Right cardiac atrium (tissue), 5 donors: ENCODE measurements at regions not wholly inside any gene's neighbourhood (a gene's known extent, or its start where the extent isn't known, plus 50 kb on each side); places are given as distances from the start of the nearest gene placed in this dataset.

Experiments used
- ATAC-seq, 2 donors: fragments of 200-7000 bp; cut with Tn5 transposase; one replicate each; pipeline versions ENCODE4 v1.8.0 to v1.9.1; 2020; ENCODE audit warnings: moderate library complexity in 2 of 2, mild to moderate bottlenecking in 1 of 2
- DNase-seq, 3 donors: peaks; one replicate each; pipeline ENCODE4 v3.0.0-alpha.2; 2020
- H3K27ac ChIP-seq: one replicate; pipeline ENCODE4 v1.5.1; 2013; ENCODE audit warnings: mild to moderate bottlenecking, low read length, control low read depth, moderate library complexity
- H3K27me3 ChIP-seq: one replicate; pipeline ENCODE4 v1.6.1; 2013; ENCODE audit not compliant: control insufficient read depth, insufficient read depth
- H3K4me1 ChIP-seq: one replicate; pipeline ENCODE4 v1.6.1; 2013; ENCODE audit warnings: low read length; ENCODE audit not compliant: control insufficient read depth, insufficient read depth
- H3K4me3 ChIP-seq: one replicate; pipeline ENCODE4 v1.5.1; 2013; ENCODE audit warnings: low read length, control low read depth
- H3K9me3 ChIP-seq: one replicate; pipeline ENCODE4 v1.6.1; 2013; ENCODE audit warnings: low read length; ENCODE audit not compliant: control insufficient read depth
- WGBS: extraction: QIAGEN DNeasy Blood & Tissue Kit; methylation state at CpG from one replicate; pipeline ENCODE4 v1.1.7; 2013; 5-methylcytosine and 5-hydroxymethylcytosine counted together
- intact Hi-C, 4 donors: fragments of 100-400 bp; cut with DNase I; formaldehyde crosslinking; loops; one replicate each; pipeline versions ENCODE4 v1.11.0 to v1.14.0; 2022 to 2023
- donor health status: healthy with polysubstance abuse.
- donor health status: DM: no; HTN: yes; CAD: no.
- donor health status: DM: no; HTN: no; CAD: no.
- donor health status: DM: no; HTN: yes; CAD: no; lungs with severe emphysema.
- donor health status: DM: yes; HTN: yes; CAD: no.

DNA sequence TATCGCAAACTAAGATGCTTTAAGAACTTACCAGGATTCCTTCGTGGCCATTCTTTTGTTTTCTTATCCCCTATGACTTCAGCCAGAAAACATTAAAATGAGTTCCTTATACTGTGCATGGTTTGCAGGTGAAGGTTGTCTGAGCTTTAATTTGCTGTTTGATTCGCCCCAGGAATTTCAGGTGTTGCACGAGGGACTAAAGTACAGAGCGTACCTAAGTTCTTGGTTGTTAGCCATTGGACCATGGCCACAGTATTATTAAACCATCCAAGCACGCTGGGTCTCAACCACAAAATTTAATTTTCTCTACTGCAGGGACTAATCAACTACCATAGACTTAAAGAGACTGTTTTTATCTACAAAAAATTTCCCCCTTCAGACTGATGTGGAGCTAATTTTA, 208.4 kb upstream of the MPDZ start:
- no peak overlapping the region for H3K4me3 ChIP-seq
- H3K27me3 ChIP-seq = no peaks in the 10 kb centered on the region
- no peaks in the 10 kb centered on the region for H3K9me3 ChIP-seq
- DNase-seq (no peak), ATAC-seq (no peak)
- peaks cover 4% of the 10 kb centered on the region for H3K4me1 ChIP-seq
- intact Hi-C loops = no loop called here
- H3K27ac ChIP-seq = no peak overlapping the region
- WGBS = 89% methylated on average over 6 of the region's 6 CpGs

GRCh38 chr9:13487498-13487897, 208.0 kb upstream of the MPDZ start:
- Histone ChIP-seq H3K27me3 (no peaks in the 10 kb centered on the region), H3K4me1 (peaks cover 4% of the 10 kb centered on the region), H3K9me3 (no peaks in the 10 kb centered on the region), H3K4me3 (no peak overlapping the region), H3K27ac (no peak overlapping the region)
- intact Hi-C loops = no loop called here
- ATAC-seq = no peak
- whole genome bisulfite sequencing = 63% methylated on average over 2 of the region's 2 CpGs
- DNase-seq = no peak

- no peaks in the 10 kb centered on the region for H3K9me3 ChIP-seq
- no peak overlapping the region for H3K4me3 ChIP-seq
- WGBS = 91% methylated on average over 5 of the region's 5 CpGs
- H3K27me3 ChIP-seq = no peaks in the 10 kb centered on the region
- H3K4me1 ChIP-seq = peaks cover 4% of the 10 kb centered on the region
- intact Hi-C loops = no loop called here
- H3K27ac ChIP-seq = no peak overlapping the region
- DNase-seq (no peak), ATAC-seq (no peak)
These were observed 207.6 kb upstream of the MPDZ start for GRCh38 chr9:13487071-13487470.

- Histone ChIP-seq H3K9me3 (no peaks in the 10 kb centered on the region), H3K4me3 (no peak overlapping the region), H3K27ac (no peak overlapping the region), H3K27me3 (no peaks in the 10 kb centered on the region), H3K4me1 (peaks cover 4% of the 10 kb centered on the region)
- WGBS = 42% methylated on average over 3 of the region's 3 CpGs
- intact Hi-C loops = no loop called here
- DNase-seq (peak; percentile 70 to 83 (median 71)), ATAC-seq (peak; percentile 96 to 97)
These were observed 205.6 kb upstream of the MPDZ start for GRCh38 chr9:13485068-13485596.

DNA sequence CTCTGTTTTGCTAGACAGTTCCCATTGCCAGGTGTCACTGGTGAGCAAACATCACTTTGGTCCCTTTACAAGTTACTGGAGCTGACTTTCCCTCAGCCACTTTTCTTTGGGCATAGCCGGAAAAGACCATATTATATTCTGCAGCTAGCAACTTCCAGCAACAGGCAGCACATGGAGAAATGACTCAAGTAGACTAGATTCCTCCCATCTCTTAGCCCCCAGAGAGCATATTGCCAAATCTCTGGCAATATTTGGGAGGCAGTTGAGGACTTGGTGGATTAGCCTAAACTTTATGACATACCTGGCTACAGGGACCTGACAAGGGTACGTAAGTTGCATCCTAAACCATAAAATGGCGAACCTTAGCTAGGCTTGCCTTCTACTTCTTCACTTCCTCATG, 204.7 kb upstream of the MPDZ start:
- Histone ChIP-seq H3K27ac (peak overlapping the region; percentile 51), H3K27me3 (no peaks in the 10 kb centered on the region), H3K4me1 (peaks cover 2% of the 10 kb centered on the region), H3K4me3 (no peak overlapping the region), H3K9me3 (no peaks in the 10 kb centered on the region)
- intact Hi-C loops = no loop called here
- ATAC-seq (peak; percentile 32 to 50), DNase-seq (no peak)
- 94% methylated on average over 3 of the region's 3 CpGs for WGBS

- ATAC-seq (no peak), DNase-seq (no peak)
- intact Hi-C loops = no loop called here
- Histone ChIP-seq H3K9me3 (no peaks in the 10 kb centered on the region), H3K27ac (no peak overlapping the region), H3K27me3 (no peaks in the 10 kb centered on the region), H3K4me3 (no peak overlapping the region), H3K4me1 (peaks cover 4% of the 10 kb centered on the region)
These were observed 201.8 kb upstream of the MPDZ start for GRCh38 chr9:13481274-13481673.

- no peaks in the 10 kb centered on the region for H3K9me3 ChIP-seq
- 94% methylated on average over 3 of the region's 3 CpGs for WGBS
- DNase-seq (no peak), ATAC-seq (no peak)
- H3K27me3 ChIP-seq = no peaks in the 10 kb centered on the region
- H3K4me3 ChIP-seq = no peak overlapping the region
- H3K27ac ChIP-seq = no peak overlapping the region
- intact Hi-C loops = no loop called here
- H3K4me1 ChIP-seq = peaks cover 4% of the 10 kb centered on the region
These were observed 201.2 kb upstream of the MPDZ start for GRCh38 chr9:13480693-13481092.

GRCh38 chr9:13479096-13479495, 199.6 kb upstream of the MPDZ start:
- no peaks in the 10 kb centered on the region for H3K27me3 ChIP-seq
- H3K27ac ChIP-seq = no peak overlapping the region
- no peak for ATAC-seq
- H3K4me1 ChIP-seq = peaks cover 4% of the 10 kb centered on the region
- intact Hi-C loops = loop anchor here in 1 of 4 donors (10.0 kb wide), 1 partner anchor 56 kb away; no protein-coding TSS in a partner anchor
- no peaks in the 10 kb centered on the region for H3K9me3 ChIP-seq
- DNase-seq = no peak
- no peak overlapping the region for H3K4me3 ChIP-seq

DNA sequence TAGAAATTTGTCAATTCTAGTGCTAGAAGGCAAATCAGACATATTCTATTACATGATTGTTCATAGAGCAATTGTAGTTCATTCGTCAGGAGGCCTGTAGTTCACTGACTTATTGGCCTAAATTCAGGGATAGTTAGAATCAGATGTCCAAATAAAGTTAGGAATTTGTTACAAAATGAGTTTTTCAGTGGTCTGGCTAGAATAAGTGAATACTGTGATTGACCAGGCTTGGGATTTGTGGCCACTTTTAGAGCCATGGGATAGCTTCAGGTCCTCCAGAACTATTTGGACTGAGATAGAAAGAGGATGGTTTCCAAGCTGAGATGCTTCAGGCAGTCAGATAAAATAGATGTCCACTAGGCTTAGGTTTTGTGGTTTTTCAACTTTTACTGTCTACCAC, 199.1 kb upstream of the MPDZ start:
- Histone ChIP-seq H3K27ac (no peak overlapping the region), H3K4me3 (no peak overlapping the region), H3K9me3 (no peaks in the 10 kb centered on the region), H3K4me1 (peaks cover 2% of the 10 kb centered on the region), H3K27me3 (no peaks in the 10 kb centered on the region)
- intact Hi-C loops = loop anchor here in 1 of 4 donors (10.0 kb wide), 1 partner anchor 56 kb away; no protein-coding TSS in a partner anchor
- no peak for ATAC-seq
- DNase-seq = no peak
- 71% methylated on average over 1 of the region's 1 CpG for WGBS

GRCh38 chr9:13478160-13478559, 198.7 kb upstream of the MPDZ start:
- H3K4me3 ChIP-seq = no peak overlapping the region
- intact Hi-C loops = loop anchor here in 1 of 4 donors (10.0 kb wide), 1 partner anchor 57 kb away; no protein-coding TSS in a partner anchor
- peaks cover 2% of the 10 kb centered on the region for H3K4me1 ChIP-seq
- no peaks in the 10 kb centered on the region for H3K9me3 ChIP-seq
- 78% methylated on average over 2 of the region's 2 CpGs for WGBS
- H3K27me3 ChIP-seq = no peaks in the 10 kb centered on the region
- no peak overlapping the region for H3K27ac ChIP-seq
- ATAC-seq (no peak), DNase-seq (no peak)

DNA sequence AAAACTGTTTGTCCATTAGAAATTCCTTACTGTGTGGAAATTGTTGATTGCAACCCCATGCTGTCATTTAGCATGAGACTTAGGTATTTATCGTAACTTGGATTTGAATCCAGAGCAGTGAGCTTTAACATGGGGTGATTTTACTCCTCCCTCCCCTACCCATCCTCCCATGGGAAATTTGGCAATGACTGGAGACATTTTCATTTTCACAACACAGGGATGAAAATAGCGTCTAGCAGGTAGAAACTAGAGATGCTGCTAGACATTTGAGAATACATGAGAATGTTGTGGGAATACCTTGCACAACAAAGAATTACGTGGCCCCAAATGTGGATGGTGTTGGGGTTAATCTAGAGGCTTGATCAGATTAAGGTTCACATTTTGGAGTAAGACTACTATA, 191.3 kb upstream of the MPDZ start:
- WGBS = 84% methylated on average over 3 of the region's 3 CpGs
- H3K9me3 ChIP-seq = no peaks in the 10 kb centered on the region
- H3K27me3 ChIP-seq = no peaks in the 10 kb centered on the region
- intact Hi-C loops = loop anchor here in 1 of 4 donors (10.0 kb wide), 1 partner anchor 64 kb away; no protein-coding TSS in a partner anchor
- DNase-seq (no peak), ATAC-seq (no peak)
- no peak overlapping the region for H3K27ac ChIP-seq
- H3K4me1 ChIP-seq = no peaks in the 10 kb centered on the region
- no peak overlapping the region for H3K4me3 ChIP-seq

- DNase-seq = no peak
- Histone ChIP-seq H3K27me3 (no peaks in the 10 kb centered on the region), H3K4me3 (no peak overlapping the region), H3K4me1 (no peaks in the 10 kb centered on the region), H3K27ac (no peak overlapping the region), H3K9me3 (no peaks in the 10 kb centered on the region)
- intact Hi-C loops = no loop called here
- ATAC-seq = no peak
- 66% methylated on average over 2 of the region's 2 CpGs for WGBS
These were observed 187.7 kb upstream of the MPDZ start for GRCh38 chr9:13467157-13467556.
